GM18951 (cell line): ENCODE measurements at regions not wholly inside any gene's neighbourhood (a gene's known extent, or its start where the extent isn't known, plus 50 kb on each side); places are given as distances from the start of the nearest gene placed in this dataset.

Experiments used
- POLR2A ChIP-seq: IDR thresholded peaks from 4 replicates; pipeline ENCODE4 v1.6.1; 2011; ENCODE audit warnings: mild to moderate bottlenecking; ENCODE audit not compliant: insufficient read length, insufficient read depth; ENCODE audit errors: extremely low read depth
- in situ Hi-C: fragments of 300-500 bp; cut with MboI; formaldehyde crosslinking; loops from one replicate; pipeline ENCODE4 v1.12.0; 2022; ENCODE audit warnings: low sequenced_read_pairs, mixed read lengths, inconsistent platforms; ENCODE audit not compliant: unreplicated experiment

DNA sequence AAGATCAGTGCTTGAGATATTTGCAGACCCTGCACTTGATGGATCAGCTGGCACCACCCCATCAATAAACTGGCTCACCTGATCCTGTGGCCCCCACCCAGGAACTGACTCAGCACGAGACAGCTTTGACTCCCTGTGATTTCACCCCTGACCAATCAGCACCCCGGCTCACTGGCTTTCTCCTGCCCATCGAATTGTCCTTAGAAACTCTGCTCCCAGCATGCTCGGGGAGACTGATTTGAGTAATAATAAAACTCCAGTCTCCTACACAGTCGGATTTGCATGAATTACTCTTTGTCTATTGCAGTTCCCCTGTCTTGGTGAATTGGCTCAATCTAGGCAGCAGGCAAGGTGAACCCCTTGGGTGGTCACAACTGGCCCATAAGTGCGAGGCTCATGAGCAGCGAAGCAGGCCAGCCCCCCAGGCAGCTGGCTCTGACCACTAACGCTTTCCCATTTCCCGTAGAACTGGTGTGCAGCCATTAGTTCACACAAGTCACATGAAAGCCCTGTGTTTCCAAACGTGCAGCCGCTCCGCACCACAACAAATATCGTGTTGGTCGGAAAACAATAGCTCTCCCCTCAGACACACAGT, 79.6 kb downstream of the RSPH3 start:
- in situ Hi-C loops, result no loop called here
- TF ChIP-seq POLR2A, result no peak

DNA sequence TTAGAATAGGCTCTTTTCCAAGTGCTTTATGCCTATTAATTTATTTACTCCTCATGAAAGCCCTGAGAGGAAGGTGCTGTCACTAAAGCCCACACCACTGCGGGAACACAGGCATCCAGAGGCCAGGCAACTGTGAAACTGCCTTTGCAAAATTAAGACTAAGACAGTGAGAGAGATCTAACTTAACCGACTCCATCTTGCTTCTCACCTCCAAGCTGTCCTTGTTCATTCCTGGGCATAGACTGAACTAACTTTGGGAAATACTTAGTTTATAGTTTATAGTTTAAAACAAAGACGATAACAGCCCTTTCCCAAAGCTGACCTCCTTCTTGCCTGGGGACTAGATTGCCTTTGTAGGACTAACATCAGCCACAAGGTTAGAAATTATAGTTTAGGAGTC, 80.1 kb downstream of the RSPH3 start:
- no peak for TF ChIP-seq POLR2A
- in situ Hi-C loops, result no loop called here

DNA sequence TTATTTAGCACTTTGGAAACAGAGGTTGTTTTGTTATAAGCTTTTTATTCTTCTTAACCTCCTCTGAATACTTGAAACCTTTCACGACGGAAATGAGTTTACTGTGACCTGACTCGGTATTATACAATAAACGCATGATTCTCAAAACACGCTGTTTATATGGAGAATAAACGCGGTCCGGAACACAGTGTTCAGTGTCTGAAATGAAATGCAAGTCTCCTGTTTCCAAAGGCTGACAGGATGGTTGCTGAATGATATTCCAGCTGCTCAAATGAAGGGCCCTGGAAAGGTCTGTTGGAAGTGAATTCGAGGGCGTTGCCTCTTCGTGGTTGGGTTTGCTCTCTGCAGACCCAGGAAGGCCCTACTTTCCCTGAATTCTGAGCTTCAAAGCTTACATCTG, 83.4 kb downstream of the RSPH3 start:
- in situ Hi-C loops, result no loop called here
- no peak for TF ChIP-seq POLR2A

GRCh38 chr6:158914923-158915322, 85.1 kb downstream of the RSPH3 start:
- in situ Hi-C loops, result no loop called here
- no peak for TF ChIP-seq POLR2A

DNA sequence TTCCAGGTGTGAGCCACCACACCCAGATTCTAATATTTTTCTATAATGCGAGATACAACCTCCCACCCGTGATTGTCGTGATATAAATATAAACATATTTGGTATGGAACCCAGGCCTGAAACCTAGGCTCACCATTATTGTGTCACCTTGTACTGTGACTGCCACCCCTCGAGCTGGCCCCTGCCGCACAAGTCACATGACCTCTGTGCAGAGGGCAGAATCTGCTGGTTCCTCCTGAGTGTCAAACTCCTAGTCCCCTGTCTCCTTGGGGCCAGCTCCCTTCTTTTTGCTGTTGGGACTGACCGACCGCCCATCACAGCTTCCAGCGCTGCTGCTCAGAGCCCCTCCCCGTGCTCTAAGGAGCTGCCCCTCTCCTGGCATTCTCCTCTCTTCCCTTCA, 86.4 kb downstream of the RSPH3 start:
- in situ Hi-C loops, result no loop called here
- TF ChIP-seq POLR2A, result no peak

DNA sequence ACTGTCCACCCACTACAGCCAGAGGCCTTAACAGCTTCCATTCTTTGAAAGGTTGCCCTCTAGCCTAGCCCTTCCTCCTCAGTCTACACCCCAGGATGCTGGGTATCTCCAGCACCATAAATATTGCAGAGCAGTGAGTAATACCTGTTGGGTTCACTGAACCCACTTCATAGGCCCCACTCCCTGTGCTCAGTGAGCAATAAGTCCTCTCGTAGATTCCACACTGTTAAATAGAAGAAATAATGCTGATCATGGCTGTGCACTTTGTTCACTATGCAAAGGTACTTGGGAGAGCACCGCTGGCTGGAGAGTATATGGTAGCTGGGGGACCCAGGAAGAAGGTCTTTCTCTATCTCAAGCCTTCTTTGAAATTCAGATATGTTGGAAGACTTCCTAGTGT, 87.3 kb downstream of the RSPH3 start:
- TF ChIP-seq POLR2A, result no peak
- in situ Hi-C loops, result no loop called here

DNA sequence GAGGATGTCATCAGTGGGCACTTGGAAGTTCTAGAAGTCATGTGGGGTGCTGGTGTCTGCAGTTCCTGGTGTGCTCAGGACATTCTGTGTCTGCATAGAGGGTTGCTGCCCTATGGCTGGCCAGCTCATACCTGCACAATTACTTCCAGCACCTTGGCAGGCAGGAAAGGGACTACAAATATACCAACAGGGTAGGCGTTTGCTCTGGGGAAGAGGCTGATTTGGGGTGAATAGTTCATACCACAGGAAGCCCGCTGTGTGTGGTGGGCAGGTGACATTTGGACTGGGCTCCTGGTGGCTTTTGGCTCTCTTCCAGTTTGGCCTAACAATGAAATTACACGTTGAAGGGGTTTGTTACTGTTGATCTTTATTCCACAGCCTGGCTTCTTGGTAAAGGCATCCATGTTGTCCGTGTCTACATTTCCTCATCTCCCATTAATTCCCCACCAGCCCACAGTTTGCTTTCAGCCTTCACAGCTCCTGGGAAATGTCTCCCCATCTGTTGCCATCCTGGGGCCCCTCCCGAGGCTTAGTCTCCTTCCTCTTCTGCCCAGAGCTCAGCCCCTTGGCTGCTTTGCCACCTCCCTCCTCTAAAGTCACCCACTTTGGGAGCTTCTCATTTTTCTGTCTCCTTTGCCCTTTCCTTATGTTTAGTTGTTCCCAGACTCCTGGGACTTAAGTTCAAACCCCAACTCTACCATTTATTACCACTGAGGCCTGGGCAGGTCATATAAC, 88.1 kb downstream of the RSPH3 start:
- in situ Hi-C loops, result no loop called here

DNA sequence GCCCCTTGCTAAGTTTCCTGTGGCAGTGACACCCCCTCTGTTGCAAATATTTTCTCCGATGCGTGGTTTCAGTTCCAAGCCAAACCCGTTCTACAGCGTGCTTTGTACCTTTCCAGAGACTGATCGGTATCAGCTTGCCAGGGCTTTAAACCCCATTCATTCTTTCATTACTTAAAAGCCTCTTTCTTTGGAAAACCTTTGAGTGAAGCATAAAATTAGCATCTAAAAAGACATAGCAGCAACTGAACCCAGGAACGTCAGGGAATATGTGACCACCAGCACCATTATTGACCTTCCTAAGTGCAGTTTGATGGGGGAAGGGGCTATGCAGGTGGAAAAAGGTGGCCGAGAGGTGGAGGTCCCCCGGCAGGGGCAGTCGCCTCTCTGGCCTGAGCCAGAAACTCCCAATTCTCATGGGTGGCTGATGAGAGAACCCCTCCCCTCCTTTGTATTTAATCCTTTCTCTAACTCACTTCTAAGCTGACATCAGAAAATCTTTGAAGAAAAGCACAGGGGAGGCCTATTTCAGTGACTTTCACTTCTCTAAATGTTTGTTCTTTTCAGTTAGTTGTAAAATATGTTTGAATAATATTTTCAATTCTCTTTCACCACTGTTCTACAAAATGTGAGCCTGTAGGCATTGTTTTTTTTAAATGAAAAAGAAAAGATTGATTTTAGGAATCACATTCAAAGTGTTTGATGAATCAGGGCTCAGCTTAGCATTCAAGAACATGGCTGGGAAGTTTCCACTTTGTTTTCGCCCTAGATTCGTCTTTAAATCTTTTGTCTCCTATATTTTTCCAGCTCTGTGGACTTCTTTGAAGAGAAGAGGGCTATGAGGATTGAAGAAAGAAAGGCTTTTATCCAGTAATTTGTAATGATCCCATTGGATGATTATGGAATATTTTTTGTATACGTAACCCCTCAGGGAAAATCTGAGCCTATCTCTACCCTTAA, 89.2 kb downstream of the RSPH3 start:
- no peak for TF ChIP-seq POLR2A
- in situ Hi-C loops, result no loop called here

More for the DNA sequence above, 88.1 kb downstream of the RSPH3 start:
- no peak for TF ChIP-seq POLR2A

- in situ Hi-C loops, result no loop called here
Measured at GRCh38 chr6:158909938-158910337, 90.1 kb downstream of the RSPH3 start.

GRCh38 chr6:158908606-158909005, 89.4 kb upstream of the EZR start:
- no peak for TF ChIP-seq POLR2A

More at GRCh38 chr6:158909938-158910337, 90.1 kb downstream of the RSPH3 start:
- TF ChIP-seq POLR2A, result no peak

DNA sequence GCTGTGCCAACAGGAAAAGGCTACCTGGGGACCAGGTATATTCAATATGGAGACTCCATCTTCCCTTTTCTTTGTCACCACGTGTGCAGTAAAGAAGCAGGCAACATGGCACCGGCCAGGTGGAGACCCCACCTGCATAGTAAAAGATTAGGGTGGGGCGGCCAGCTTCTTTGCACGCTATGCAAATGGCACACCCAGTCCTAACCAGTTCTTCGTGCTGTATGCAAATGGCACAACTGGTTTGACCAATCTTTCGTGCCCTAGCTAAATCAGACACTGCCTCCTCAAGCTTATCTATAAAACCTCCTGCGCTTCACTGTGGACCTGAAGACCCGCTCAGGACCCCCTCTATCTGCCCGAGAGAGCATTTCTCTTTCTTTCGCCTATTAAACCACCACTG, 88.8 kb upstream of the EZR start:
- in situ Hi-C loops, result no loop called here
- TF ChIP-seq POLR2A, result no peak

More at GRCh38 chr6:158908606-158909005, 89.4 kb upstream of the EZR start:
- in situ Hi-C loops, result no loop called here

- no peak for TF ChIP-seq POLR2A
- in situ Hi-C loops, result no loop called here
Measured at GRCh38 chr6:158906926-158907325, 87.8 kb upstream of the EZR start.

GRCh38 chr6:158905277-158905676, 86.1 kb upstream of the EZR start:
- in situ Hi-C loops, result no loop called here
- TF ChIP-seq POLR2A, result no peak
